ENCODE measurements at regions not wholly inside any gene's neighbourhood (a gene's known extent, or its start where the extent isn't known, plus 50 kb on each side); places are given as distances from the start of the nearest gene placed in this dataset.
"Not testable (repeated sequence)": the region's sequence is repeated elsewhere in the genome, so short reads cannot be mapped to it uniquely, and the experiment has no call there.

- FAIRE-seq, result no peak
Observed at GRCh38 chr16:59013930-59014329, 279.8 kb upstream of the GOT2 start.

GRCh38 chr16:58999762-59000161, 265.6 kb upstream of the GOT2 start:
- FAIRE-seq, result no peak

- FAIRE-seq, result not testable (repeated sequence)
Observed at GRCh38 chr16:58992755-58993154, 258.6 kb upstream of the GOT2 start.

- FAIRE-seq, result not testable (repeated sequence)
Observed at GRCh38 chr16:58983181-58983965, 249.3 kb upstream of the GOT2 start.

- no peak for FAIRE-seq
Observed at GRCh38 chr16:58970775-58971174, 236.7 kb upstream of the GOT2 start.

GRCh38 chr16:58963479-58963878, 229.4 kb upstream of the GOT2 start:
- FAIRE-seq, result no peak

GRCh38 chr16:58962811-58963210, 228.7 kb upstream of the GOT2 start:
- no peak for FAIRE-seq

- FAIRE-seq, result no peak
Observed at GRCh38 chr16:58960484-58960883, 226.4 kb upstream of the GOT2 start.

- no peak for FAIRE-seq
Observed at GRCh38 chr16:58960034-58960433, 225.9 kb upstream of the GOT2 start.

GRCh38 chr16:58958749-58959148, 224.6 kb upstream of the GOT2 start:
- no peak for FAIRE-seq

- no peak for FAIRE-seq
Observed at GRCh38 chr16:58948244-58948643, 214.1 kb upstream of the GOT2 start.

- no peak for FAIRE-seq
Observed at GRCh38 chr16:58940609-58941008, 206.5 kb upstream of the GOT2 start.

- no peak for FAIRE-seq
Observed at GRCh38 chr16:58938811-58939210, 204.7 kb upstream of the GOT2 start.

- FAIRE-seq, result no peak
Observed at GRCh38 chr16:58937661-58938060, 203.5 kb upstream of the GOT2 start.

GRCh38 chr16:58933186-58933585, 199.1 kb upstream of the GOT2 start:
- no peak for FAIRE-seq

- FAIRE-seq, result no peak
Observed at GRCh38 chr16:58931436-58931835, 197.3 kb upstream of the GOT2 start.

- FAIRE-seq, result no peak
Observed at GRCh38 chr16:58923094-58923493, 189.0 kb upstream of the GOT2 start.

- no peak for FAIRE-seq
Observed at GRCh38 chr16:58913456-58913855, 179.3 kb upstream of the GOT2 start.

GRCh38 chr16:58912571-58912970, 178.5 kb upstream of the GOT2 start:
- FAIRE-seq, result no peak

- no peak for FAIRE-seq
Observed at GRCh38 chr16:58906981-58907715, 173.0 kb upstream of the GOT2 start.

- no peak for FAIRE-seq
Observed at GRCh38 chr16:58904291-58904690, 170.2 kb upstream of the GOT2 start.

GRCh38 chr16:58889516-58889915, 155.4 kb upstream of the GOT2 start:
- FAIRE-seq, result no peak

GRCh38 chr16:58885528-58886170, 151.5 kb upstream of the GOT2 start:
- FAIRE-seq, result no peak

- FAIRE-seq, result no peak
Observed at GRCh38 chr16:58884141-58884540, 150.0 kb upstream of the GOT2 start.

Data from TTC549 (cell line).